ENCODE measurements at regions not wholly inside any gene's neighbourhood (a gene's known extent, or its start where the extent isn't known, plus 50 kb on each side); places are given as distances from the start of the nearest gene placed in this dataset.
"Not testable (repeated sequence)": the region's sequence is repeated elsewhere in the genome, so short reads cannot be mapped to it uniquely, and the experiment has no call there.

DNA sequence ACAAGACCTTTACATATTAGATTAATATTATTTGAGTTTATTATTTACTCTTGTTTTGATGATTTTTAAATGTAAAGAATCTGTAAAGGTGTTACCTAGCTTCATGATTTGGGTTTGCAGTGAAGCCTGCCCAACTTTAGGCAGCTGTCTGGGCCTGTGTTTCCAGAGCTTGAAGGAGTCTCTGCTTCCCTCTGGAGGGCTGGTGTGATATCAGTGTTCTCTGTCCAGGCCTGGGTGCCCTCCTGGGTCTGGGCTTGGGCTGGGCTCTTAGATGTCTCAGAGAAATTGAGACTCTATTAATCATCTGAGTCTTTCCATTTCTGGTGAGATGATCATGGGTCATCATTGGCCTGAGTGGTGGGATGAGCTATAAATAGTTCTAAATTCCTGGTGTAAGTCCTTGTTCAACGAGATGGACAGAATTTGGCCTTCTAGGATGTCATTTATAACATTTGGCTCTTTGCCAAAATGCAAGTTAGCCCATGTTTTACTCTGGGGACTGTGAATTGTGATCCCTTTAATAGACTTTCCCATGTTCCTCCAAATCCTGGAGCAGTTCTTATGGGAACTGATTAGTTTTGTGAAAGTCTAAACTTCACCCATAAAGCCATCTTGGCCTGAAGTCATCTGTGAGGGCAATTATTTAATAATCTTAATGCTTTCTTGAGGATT lies 397.3 kb downstream of the TMEM121 start:
- not testable (repeated sequence) for TF ChIP-seq POLR2A (IDR thresholded peaks at IDR 0.05)
- TF ChIP-seq, protein P1, sequence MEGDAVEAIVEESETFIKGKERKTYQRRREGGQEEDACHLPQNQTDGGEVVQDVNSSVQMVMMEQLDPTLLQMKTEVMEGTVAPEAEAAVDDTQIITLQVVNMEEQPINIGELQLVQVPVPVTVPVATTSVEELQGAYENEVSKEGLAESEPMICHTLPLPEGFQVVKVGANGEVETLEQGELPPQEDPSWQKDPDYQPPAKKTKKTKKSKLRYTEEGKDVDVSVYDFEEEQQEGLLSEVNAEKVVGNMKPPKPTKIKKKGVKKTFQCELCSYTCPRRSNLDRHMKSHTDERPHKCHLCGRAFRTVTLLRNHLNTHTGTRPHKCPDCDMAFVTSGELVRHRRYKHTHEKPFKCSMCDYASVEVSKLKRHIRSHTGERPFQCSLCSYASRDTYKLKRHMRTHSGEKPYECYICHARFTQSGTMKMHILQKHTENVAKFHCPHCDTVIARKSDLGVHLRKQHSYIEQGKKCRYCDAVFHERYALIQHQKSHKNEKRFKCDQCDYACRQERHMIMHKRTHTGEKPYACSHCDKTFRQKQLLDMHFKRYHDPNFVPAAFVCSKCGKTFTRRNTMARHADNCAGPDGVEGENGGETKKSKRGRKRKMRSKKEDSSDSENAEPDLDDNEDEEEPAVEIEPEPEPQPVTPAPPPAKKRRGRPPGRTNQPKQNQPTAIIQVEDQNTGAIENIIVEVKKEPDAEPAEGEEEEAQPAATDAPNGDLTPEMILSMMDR (IDR thresholded peaks at IDR 0.05) = not testable (repeated sequence)

Data from body of pancreas (tissue), 4 donors.